Fibroblast of skin of back (primary cell): ENCODE measurements at regions not wholly inside any gene's neighbourhood (a gene's known extent, or its start where the extent isn't known, plus 50 kb on each side); places are given as distances from the start of the nearest gene placed in this dataset.

Source experiments
- DNase-seq: peaks from one replicate; pipeline ENCODE4 v3.0.0-alpha.2; 2013

DNA sequence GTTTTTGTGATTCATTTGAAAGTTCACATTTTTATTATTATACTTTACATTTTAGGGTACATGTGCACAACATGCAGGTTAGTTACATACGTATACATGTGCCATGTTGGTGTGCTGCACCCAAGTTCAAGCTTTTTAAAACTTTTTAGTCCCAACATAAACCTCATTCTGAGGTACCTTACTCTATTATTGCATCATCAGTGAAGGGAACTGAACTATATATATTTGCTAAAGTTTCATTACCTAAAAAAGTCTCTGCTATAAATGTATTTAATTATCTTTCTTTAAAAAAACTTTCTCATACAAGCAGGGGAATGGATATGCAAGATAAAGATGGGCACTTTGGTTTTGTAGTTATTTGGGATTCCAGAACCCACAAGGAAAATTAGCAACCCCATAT lies 931.4 kb upstream of the ADGRL2 start:
- no peak for DNase-seq

DNA sequence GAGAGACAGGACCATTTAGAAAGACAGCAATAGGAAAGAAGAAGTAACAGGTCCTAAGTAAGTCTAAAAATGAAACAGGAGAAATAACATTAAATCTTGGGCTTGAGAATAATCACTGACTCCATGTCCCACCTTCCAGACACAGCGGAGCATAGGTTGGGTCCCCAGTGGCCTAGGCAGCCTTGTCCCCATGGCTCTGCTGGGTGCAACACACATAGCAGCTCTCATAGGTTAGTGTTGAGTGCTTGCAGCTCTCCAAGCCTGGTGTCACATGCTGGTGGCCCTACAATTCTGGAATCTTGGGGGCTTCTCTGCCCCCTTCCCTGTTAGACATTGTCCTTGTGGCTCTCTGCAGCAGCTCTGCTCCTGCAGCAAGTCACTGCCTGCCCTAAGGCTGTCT lies 952.8 kb upstream of the ADGRL2 start:
- DNase-seq = no peak

DNA sequence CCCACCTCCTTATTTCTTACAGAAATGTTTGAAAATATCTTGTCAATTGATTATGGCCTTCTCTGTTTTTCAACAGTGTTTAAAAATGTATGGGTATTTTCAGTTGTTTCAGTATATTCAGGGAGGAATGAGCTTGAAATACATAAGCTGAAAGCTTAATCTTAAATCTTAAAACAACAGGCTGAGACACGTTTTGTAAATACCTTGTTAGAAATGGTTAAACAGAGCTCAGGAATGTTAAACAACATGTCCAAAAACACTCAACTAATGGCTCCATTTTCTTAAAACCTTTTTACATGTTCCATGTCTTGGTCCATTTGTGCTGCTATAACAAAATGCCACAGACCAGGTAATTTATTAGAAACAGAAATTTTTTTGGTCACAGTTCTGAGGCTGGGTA lies 953.8 kb upstream of the ADGRL2 start:
- no peak for DNase-seq

DNA sequence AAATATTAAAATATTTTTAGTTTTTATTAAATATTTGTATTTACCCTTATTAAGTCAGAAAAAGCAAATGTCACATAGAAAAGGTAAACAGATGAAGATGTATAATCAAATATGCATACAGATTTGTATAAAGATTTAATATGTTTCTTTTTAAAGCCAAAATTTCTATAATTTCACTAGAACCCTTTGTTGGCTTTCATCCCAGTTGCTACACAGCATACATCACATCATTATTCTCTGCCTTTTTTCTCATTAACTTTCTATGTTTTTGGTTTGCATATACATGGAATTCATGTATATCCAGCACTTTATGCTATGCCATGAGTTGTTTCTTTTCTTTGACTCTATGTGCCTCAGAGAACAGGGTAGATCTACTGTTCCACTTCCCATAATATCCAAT lies 957.9 kb upstream of the ADGRL2 start:
- no peak for DNase-seq

DNA sequence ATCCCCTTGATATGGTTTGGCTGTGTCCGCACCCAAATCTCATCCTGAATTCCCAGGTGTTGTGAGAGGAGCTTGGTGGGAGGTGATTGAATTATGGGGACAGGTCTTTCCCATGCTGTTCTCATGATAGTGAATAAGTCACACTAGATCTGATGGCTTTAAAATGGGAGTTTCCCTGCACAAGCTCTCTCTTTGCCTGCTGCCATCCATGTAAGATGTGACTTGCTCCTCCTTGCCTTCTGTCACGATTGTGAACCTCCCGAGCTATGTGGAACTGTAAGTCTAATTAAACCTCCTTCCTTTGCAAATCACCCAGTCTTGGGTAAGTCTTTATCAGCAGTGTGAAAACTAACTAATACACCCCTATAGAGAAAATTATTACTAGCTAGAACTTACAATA lies 959.5 kb upstream of the ADGRL2 start:
- DNase-seq = no peak

DNA sequence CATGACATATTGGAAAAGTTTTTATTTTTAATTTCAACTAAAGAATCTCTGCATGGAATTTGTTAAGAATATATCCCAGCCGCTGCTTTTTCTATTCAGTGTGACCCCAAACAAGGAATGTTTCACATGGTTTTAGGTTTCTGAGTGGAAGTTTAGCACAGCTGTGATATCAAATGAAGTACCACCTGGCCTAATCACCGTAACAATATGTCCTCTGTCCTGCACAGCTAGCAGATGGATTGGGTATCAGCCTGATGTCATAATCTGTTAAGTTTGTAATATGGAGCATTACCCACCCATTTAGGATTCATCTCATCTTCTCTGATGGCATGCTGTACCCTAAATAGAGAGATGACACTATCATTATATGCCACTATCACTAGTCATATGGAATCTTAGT lies 963.7 kb upstream of the ADGRL2 start:
- no peak for DNase-seq

- no peak for DNase-seq
These were observed 964.2 kb upstream of the ADGRL2 start for GRCh38 chr1:80836505-80836904.

GRCh38 chr1:80827666-80828065 lies 973.1 kb upstream of the ADGRL2 start:
- no peak for DNase-seq

GRCh38 chr1:80825067-80825466 lies 975.7 kb upstream of the ADGRL2 start:
- no peak for DNase-seq

DNA sequence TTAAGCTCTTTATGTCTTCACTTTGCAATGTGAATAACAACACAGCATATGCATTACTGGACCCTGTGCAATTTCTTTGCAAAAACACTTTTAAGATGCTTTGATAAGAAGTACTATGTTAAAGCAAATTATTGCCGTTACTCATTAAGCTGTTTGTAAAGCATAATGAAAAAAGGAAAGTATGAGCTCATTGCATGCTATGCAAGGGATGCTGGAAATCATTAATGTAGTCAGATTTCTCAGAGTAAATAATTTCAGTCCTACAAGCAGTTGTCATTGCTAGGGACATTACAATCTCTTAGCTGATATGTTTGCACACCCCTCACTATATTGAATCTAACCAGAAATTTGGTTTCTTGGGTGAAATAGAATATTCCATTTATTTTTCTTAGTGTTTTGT lies 982.5 kb upstream of the ADGRL2 start:
- no peak for DNase-seq

GRCh38 chr1:80807981-80808380 lies 992.8 kb upstream of the ADGRL2 start:
- no peak for DNase-seq

DNA sequence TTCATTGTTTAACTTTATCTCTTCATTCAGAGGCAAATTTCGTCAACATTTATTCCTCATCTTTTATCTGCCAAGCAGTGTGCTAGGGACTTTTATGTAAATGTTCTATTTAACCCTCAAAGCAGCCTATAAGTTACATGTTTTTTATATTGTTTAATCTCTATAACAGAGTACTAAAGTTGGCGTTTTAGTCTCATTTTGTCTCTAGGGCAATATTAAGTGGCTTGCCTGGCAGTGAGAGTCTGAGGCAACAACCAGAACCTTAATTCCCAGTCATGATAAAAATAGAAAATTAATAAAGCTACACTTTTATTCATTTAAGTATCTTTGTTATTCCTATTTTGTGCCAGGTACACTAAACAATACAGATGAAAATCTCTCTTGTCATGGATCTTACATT lies 994.3 kb upstream of the ADGRL2 start:
- DNase-seq = no peak

DNA sequence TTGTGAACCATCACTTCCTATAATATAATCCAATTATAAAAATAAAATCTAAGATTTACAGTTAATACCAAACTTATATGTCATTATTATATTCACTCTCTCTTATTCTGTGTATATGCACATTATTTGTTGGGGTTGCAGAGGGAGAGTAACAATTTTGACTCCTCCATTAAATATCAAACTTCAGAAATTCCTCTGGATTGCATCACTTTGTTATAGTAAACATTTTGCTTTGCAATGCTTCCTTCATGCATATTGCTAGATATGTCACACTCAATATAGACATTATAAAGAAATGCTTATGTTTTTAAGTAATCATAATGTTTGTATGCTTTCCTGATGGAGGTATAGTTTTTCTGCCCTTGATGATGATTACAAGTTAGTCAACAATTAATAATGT lies 999.0 kb upstream of the ADGRL2 start:
- DNase-seq = no peak

GRCh38 chr1:80799457-80799856 lies 1001.3 kb upstream of the ADGRL2 start:
- no peak for DNase-seq

GRCh38 chr1:80779275-80779674 lies 1021.5 kb upstream of the ADGRL2 start:
- DNase-seq = no peak

GRCh38 chr1:80778094-80778840 lies 1022.5 kb upstream of the ADGRL2 start:
- DNase-seq = no peak

GRCh38 chr1:80776266-80776665 lies 1024.5 kb upstream of the ADGRL2 start:
- DNase-seq = no peak

GRCh38 chr1:80769208-80769750 lies 1031.5 kb upstream of the ADGRL2 start:
- no peak for DNase-seq

GRCh38 chr1:80767711-80768110 lies 1033.0 kb upstream of the ADGRL2 start:
- DNase-seq = no peak

DNA sequence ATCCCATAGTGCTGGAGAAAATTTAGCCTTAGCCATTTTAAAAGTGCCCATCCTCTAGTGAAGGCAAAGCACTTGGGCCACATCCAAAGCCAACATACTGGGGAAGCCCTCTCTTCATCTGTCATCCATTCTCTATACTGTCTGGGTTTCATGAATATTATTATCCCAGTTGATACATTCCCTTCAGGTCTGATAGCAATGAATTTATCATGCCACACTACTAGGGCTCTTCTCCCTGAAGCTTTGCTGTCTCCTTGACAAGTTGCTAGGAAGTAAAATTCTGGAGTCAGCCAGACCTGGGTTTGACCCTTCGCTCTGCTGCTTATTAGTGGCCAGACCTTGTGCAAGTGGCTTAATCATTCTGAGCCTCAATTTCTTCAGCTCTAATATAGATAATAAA lies 1041.4 kb upstream of the ADGRL2 start:
- no peak for DNase-seq

DNA sequence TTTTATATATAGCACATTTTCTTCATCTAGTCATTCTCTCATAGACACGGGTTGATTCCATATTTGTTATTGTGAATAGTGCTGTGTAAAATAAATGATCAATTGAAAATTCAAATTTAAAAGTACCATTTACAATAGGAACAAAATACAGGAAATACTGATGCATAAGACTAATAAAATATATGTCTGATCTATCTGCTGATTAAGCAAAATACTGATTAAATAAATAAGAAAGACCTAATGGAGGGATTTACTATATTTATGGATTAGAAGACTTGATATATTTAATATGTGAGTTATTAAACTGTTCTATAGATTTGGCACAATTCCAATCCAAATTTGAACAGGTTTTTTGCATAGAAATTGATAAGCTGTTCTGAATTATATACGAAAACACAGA lies 1044.8 kb upstream of the ADGRL2 start:
- no peak for DNase-seq

DNA sequence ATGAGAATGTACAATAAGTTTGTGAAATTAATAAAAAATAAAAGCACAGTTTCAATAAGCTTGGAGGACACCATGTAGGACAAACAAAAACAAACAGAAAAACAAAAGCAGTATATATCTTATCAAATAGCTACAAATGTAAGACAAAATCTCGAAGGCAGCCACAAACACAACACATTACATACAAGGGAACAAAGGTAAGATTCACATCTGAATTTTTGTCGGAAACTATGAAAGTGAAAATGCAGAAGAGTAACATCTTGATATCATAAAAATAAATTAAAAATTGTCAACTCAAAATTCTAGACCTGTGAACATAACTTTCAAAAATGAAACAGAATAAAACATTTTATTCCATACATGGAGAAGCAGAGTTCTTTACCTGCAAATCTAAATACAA lies 1049.5 kb upstream of the ADGRL2 start:
- no peak for DNase-seq

GRCh38 chr1:80731241-80731894 lies 1069.4 kb upstream of the ADGRL2 start:
- DNase-seq = no peak

DNA sequence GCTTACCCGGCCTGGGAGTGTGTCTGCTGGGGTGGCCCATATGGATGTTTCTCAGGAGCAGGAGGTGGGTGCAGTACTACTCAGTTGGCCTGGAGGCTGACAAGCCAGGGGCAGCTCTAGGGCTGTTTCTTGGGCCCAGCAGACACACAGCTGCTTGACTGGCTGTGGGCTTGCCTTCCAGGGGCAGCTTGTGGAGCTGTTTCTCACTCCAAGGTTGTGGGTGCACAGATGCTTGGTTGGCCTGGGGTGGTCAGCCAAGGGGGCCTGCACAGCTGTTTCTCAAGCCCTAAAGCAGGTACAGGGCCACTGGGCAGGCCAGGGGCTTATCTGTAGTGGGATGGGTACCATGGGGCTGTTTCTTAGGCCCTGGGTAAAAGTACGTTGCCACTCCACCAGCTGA lies 1078.1 kb upstream of the ADGRL2 start:
- DNase-seq = no peak
